NCI-H1694 treated with DMSO at 0.1 percent for 48 hours (cell line): ENCODE measurements at regions not wholly inside any gene's neighbourhood (a gene's known extent, or its start where the extent isn't known, plus 50 kb on each side); places are given as distances from the start of the nearest gene placed in this dataset.

Experiments
- DNase-seq: peaks from one replicate; lab custom pipeline; 2025; lab: John Stamatoyannopoulos, UW

- DNase-seq: no peak
Measured at GRCh38 chr2:239489481-239489880, 88.7 kb upstream of the HDAC4 start.

DNA sequence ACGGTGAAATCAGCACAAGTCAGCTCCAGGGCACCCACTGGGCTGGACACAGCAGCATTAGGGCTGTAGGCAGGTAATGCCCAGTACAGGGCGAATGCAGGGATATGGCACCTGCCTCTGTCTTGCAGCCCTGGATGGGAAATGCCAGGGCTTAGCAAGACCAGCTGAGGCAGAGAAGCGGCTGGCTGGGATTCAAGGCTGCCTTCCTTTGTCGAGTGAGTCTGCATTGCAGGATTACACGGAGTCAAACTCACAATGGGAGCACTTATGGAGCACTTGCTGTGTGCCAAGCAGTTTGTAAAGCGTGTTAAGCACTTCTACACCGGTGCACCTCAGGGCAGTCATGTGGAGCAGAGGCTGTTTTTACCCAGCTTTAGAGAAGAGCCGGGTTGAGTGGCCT, 87.3 kb upstream of the HDAC4 start:
- DNase-seq: no peak

DNA sequence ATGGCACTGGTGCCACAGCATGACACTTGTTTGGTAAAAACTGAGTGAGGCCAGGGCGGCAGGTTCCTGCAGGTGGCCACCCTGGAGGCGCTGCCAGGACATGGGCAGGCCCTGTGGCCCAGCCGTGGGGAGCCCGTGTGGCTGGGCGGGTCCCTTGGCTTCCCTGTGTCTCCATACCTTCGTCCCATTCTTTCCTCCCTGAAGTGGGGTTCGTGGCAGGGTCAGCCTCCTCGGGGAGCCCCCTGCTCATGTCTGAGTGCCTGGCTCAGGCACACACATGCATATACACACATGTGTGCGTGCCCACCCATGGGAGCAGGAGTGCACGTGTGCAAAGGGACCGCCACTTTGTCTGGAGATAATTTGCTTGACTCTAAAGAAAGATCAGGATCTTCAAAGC, 86.5 kb upstream of the HDAC4 start:
- no peak for DNase-seq

- DNase-seq: no peak
Measured at GRCh38 chr2:239485622-239486021, 84.8 kb upstream of the HDAC4 start.

GRCh38 chr2:239484571-239485355, 83.9 kb upstream of the HDAC4 start:
- no peak for DNase-seq

GRCh38 chr2:239482778-239483712, 82.2 kb upstream of the HDAC4 start:
- DNase-seq: no peak

- DNase-seq: no peak
Measured at GRCh38 chr2:239479471-239479870, 78.7 kb upstream of the HDAC4 start.

- DNase-seq: no peak
Measured at GRCh38 chr2:239477591-239477990, 76.8 kb upstream of the HDAC4 start.

DNA sequence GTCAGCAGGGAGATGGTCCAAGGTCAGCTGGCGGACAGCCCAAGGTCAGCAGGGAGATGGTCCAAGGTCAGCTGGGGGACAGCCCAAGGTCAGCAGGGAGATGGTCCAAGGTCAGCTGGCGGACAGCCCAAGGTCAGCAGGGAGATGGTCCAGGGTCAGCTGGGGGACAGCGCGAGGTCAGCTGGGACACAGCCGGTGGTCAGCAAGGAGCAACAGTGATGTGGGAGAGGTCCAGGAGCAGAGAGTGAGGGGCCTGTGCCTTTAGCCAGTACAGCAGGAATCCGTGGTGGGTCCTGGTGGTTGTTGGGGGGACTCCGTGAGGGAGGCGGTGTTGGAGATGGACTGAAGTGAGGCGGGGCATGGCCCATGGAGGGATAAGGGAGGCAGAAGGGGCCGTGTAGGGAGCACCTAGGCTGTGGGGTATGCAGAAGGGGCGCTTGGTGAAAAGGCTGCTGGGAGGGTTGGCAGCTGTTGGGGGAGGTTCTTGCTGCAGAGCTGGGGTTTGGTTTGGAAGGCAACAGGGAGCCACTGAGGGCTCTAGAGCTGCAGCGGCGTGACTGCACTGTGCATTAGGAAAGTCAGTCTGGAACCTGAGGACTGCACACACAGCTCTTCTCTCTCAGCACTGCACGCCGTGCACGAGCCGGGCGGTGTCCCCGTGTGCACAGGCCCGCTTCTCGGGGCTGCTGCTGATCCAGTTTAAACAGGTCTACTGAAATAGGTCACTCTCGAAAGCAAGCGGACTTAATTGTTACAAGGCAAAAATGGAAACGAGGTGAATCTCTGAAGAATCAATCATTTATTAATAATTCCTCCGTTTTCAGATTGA, 76.2 kb upstream of the HDAC4 start:
- no peak for DNase-seq

DNA sequence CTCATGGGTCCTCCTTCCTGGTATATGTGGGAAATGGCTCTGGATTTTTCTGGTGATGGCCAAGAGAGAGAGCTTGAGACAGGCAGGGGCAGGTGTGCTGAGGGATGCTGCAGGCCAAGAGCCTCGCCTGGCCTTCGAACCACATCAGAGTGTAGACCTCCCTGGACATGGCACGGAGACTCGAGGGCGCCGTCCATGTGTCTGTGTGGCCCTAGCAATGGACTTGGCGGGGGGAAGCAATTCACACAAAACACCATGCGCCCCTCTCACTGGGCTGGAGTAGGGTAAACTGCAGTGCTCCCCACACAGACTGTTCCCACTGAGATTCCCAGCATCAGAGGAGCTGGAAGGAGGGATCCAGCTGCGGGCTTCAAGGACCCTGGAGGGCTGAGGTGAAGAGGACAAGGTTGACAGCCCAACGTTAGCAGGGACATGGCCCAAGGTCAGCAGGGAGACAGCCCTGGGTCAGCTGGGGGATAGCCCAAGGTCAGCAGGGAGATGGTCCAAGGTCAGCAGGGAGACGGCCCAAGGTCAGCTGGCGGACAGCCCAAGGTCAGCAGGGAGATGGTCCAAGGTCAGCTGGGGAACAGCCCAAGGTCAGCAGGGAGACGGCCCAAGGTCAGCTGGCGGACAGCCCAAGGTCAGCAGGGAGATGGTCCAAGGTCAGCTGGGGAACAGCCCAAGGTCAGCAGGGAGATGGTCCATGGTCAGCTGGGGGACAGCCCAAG, 75.4 kb upstream of the HDAC4 start:
- DNase-seq: no peak

GRCh38 chr2:239475161-239476028, 74.6 kb upstream of the HDAC4 start:
- DNase-seq: no peak

DNA sequence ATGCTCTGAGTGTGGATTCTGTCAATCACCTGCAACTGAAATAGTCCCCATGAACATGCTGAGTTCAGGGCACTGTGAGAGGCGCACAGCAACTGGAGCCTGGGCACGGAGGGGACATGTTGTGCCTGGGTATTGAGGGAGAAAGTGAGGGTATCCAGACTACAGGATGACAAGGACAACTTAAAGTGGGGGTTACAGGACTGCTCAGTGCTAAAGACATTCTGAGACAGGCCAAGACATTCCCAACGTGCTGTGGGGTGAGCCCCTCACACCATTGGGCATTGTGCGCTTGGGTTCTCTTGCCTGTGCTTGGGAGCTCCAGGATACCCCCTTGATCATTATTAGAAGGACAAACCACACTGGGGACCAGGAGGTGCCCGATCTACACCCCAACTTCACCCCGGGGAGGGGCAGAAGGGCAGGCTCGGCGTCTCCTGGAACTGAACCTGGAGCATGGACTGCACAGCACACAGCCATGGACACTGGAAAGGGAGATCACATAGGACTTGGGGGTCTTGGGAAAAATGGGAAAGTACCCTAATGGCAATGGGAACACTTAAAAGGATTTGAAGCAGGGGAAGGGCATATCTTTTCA, 72.5 kb upstream of the HDAC4 start:
- DNase-seq: no peak

DNA sequence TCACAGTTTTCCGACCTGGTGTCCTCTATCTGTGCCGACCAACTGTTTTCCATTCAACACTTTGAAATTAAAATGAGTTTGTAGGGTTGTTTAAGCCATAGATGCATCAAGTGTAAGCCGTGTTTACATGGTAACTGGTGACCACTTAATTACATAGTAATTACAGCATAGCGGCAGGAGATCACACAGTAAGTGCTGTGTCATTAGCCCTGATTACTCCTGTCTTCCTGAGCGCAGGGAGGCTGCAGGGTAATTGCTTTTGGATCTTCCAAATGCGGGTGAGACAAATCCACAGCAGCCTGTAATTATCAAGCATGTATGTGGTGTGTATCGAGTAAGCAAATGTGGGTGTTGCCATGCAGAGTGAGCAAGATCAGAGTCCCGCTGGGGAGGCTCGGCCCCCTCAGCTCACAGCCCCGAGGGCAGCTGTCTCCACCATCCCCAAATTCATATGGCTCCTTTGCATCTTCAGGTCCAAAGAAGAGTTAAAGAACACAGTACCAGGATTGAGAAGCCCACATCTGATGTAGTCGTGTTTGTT, 71.5 kb upstream of the HDAC4 start:
- DNase-seq: no peak

GRCh38 chr2:239471011-239471792, 70.4 kb upstream of the HDAC4 start:
- no peak for DNase-seq

DNA sequence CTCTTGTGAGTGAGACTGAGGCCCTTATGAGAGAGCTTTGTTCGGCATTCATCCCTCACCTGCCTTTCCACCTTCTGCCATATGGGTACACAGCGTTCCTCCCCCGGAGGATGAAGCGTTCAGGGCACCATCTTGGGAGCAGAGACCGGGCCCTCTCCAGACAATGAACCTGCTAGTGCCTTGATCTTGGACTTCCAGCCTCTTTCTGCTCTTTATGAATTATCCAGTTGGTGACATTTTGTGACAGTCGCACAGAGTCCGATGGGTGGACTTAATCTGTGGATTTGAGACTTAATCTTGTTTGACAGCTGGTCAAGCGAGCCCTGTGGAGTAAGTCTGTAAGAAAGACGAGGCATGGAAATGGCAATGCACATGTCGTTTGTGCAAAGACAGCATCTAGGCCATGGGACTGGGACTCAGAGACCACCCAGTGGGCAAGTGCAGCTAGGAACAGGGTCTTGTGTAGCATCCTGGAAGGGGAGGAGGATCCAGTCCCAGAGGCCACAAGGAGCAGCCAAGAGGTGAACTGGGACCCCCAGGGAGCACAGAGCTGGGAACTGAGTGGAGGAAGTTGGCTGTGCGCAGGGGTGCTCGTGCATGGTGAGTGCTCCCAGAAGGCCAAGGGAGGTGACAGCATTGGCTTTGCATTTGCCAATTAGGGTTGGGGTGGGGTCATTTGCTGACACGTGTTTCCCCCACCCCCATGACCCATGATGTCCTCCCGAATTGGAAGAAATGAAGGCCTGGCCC, 69.5 kb upstream of the HDAC4 start:
- DNase-seq: no peak

- DNase-seq: no peak
Measured at GRCh38 chr2:239469106-239469960, 68.5 kb upstream of the HDAC4 start.

DNA sequence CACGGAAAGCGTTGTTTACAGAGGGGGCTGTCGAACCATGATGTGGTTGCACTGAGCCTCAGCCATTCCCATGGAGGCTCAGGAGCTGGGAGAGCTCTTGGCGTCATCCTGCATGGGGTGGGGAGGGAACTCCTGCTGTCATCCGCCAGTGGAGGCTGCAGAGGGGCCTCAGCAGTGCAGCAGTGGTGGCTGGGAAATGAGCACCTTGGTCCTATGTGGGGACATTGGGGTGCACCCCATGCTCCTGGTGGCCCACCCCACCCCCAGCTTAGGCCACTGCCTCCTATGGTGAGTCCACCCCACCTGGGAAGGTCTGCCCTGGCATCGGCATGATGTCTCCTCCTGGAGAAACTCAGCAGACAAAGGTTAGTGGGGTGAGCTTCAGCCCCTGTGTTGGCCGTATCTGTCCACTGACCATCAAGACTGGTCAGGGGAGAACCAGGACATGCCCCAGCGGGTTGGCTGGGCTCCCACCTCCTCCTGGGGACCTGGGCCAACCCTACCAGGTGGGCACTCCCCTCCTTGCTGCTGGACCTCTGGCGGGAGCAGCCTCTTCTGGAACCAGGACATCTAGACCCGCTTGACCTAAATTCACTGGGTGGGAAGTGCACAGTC, 67.8 kb upstream of the HDAC4 start:
- DNase-seq: no peak
